HCT116 (cell line): ENCODE measurements at regions not wholly inside any gene's neighbourhood (a gene's known extent, or its start where the extent isn't known, plus 50 kb on each side); places are given as distances from the start of the nearest gene placed in this dataset.

ENCODE experiments used
- ATAC-seq: fragments of 200-7000 bp; cut with Tn5 transposase; 2 replicates; pipeline ENCODE4 v1.9.1; 2020; ENCODE audit warnings: mild to moderate bottlenecking, moderate library complexity
- BruUV-seq: library from RNA; stranded (reverse); fragments of 400-500 nt; replicated peaks from 2 replicates; lab custom pipeline; 2021; lab: Mats Ljungman, UMichigan
- CTCF ChIA-PET: fragments of 300-600 bp; sonication (Branson Sonifier 250); formaldehyde crosslinking; loops from one replicate; lab custom pipeline; 2021; ENCODE audit warnings: antibody characterized with exemption; lab: Charles Lee
- POLR2A ChIA-PET: fragments of 300-600, 350-600 bp; sonication (Branson Sonifier 250); formaldehyde crosslinking; loops from one replicate; lab custom pipeline; 2021; ENCODE audit warnings: antibody characterized with exemption; lab: Charles Lee
- RAD21 ChIA-PET, 2 experiments: fragments of 300-600 bp; sonication (Branson Sonifier 250); formaldehyde crosslinking; loops; one replicate each; lab custom pipeline; 2023; ENCODE audit warnings: low total read pairs in 2 of 2; ENCODE audit not compliant: uncharacterized antibody in 2 of 2, unreplicated experiment in 2 of 2, low non-redundant PET in 1 of 2; lab: Charles Lee
- DNase-seq: peaks from one replicate; pipeline ENCODE4 v3.0.0-alpha.2; 2010; ENCODE audit warnings: low read depth, low spot score
- H2AFZ ChIP-seq: fragments of 200-600 bp; shearing (Covaris generic), sonication (generic); 2 replicates; pipeline ENCODE4 v1.6.1; 2017; ENCODE audit warnings: low read depth, mixed run types, mixed read lengths, antibody characterized with exemption, low read length; ENCODE audit not compliant: poor library complexity, severe bottlenecking
- H3K27ac ChIP-seq: 2 replicates; pipeline ENCODE4 v1.5.1; 2012; ENCODE audit warnings: low read depth, low read length
- H3K27me3 ChIP-seq: fragments of 200-600 bp; sonication (generic); 2 replicates; pipeline ENCODE4 v1.6.1; 2016; ENCODE audit warnings: mixed run types, low read length, mixed read lengths; ENCODE audit not compliant: insufficient read depth
- H3K36me3 ChIP-seq, 2 experiments: fragments of 200-500 bp in 1 of 2; fragments of 200-600 bp in 1 of 2; sonication (Bioruptor generic) in 1 of 2; sonication (generic) in 1 of 2; 2 replicates each; pipeline versions ENCODE4 v1.5.1 to v1.6.1; 2014 to 2016; ENCODE audit warnings: low read length in 2 of 2, inconsistent platforms in 1 of 2, mixed read lengths in 1 of 2, mixed run types in 1 of 2; ENCODE audit not compliant: insufficient read depth in 2 of 2, control insufficient read depth in 1 of 2
- H3K4me1 ChIP-seq, 2 experiments: fragments of 200-600 bp in 1 of 2; sonication (generic) in 1 of 2; 2 replicates each; pipeline versions ENCODE4 v1.5.1 to v1.6.1; 2012 to 2017; ENCODE audit warnings: low read length in 2 of 2, inconsistent platforms in 1 of 2, mild to moderate bottlenecking in 1 of 2, mixed read lengths in 1 of 2, mixed run types in 1 of 2, moderate library complexity in 1 of 2; ENCODE audit not compliant: insufficient read depth in 2 of 2, control insufficient read depth in 1 of 2
- H3K4me2 ChIP-seq: fragments of 200-600 bp; sonication (generic); 2 replicates; pipeline ENCODE4 v1.6.1; 2017; ENCODE audit warnings: mixed run types, low read length, mixed read lengths
- H3K4me3 ChIP-seq, 2 experiments: fragments of 200-600 bp in 1 of 2; sonication (generic) in 1 of 2; replicated peaks in 1 of 2; 2 replicates each; pipeline ENCODE4 v1.5.1; 2011 to 2016; ENCODE audit warnings: low read length in 2 of 2, control low read depth in 1 of 2, low read depth in 1 of 2, mild to moderate bottlenecking in 1 of 2, mixed read lengths in 1 of 2, mixed run types in 1 of 2
- H3K79me2 ChIP-seq: fragments of 200-600 bp; sonication (generic); 2 replicates; pipeline ENCODE4 v1.6.1; 2017; ENCODE audit warnings: mild to moderate bottlenecking, mixed run types, low read length, moderate library complexity, mixed read lengths; ENCODE audit not compliant: insufficient read depth
- H3K9ac ChIP-seq: fragments of 200-600 bp; sonication (generic); 2 replicates; pipeline ENCODE4 v1.6.1; 2016; ENCODE audit warnings: low read length, mixed read lengths
- H3K9me2 ChIP-seq: fragments of 200-600 bp; sonication (generic), shearing (Covaris generic); 2 replicates; pipeline ENCODE4 v1.6.1; 2017; ENCODE audit warnings: mixed run types, mild to moderate bottlenecking, moderate library complexity; ENCODE audit not compliant: insufficient read depth
- H3K9me3 ChIP-seq, 2 experiments: fragments of 200-500 bp in 1 of 2; fragments of 200-600 bp in 1 of 2; sonication (Bioruptor generic) in 1 of 2; sonication (generic) in 1 of 2; 2 replicates each; pipeline ENCODE4 v1.6.1; 2014 to 2017; ENCODE audit warnings: low read length in 2 of 2, mixed read lengths in 2 of 2, inconsistent platforms in 1 of 2, low read depth in 1 of 2, mild to moderate bottlenecking in 1 of 2, mixed run types in 1 of 2, moderate library complexity in 1 of 2; ENCODE audit not compliant: control insufficient read depth in 1 of 2, insufficient read depth in 1 of 2
- H4K20me1 ChIP-seq: fragments of 200-600 bp; sonication (generic), shearing (Covaris generic); 2 replicates; pipeline ENCODE4 v1.6.1; 2017; ENCODE audit warnings: mixed run types, mild to moderate bottlenecking, moderate library complexity; ENCODE audit not compliant: insufficient read depth
- ATF3 ChIP-seq: IDR thresholded peaks from 2 replicates; pipeline ENCODE4 v1.6.1; 2012
- CBX3 ChIP-seq: IDR thresholded peaks from 2 replicates; pipeline ENCODE4 v1.6.1; 2012; ENCODE audit warnings: low read depth
- CEBPB ChIP-seq: IDR thresholded peaks from 2 replicates; pipeline ENCODE4 v1.6.1; 2012; ENCODE audit warnings: low read depth
- EGR1 ChIP-seq: IDR thresholded peaks from 2 replicates; pipeline ENCODE4 v1.6.1; 2012; ENCODE audit warnings: low read depth
- EZH2 ChIP-seq: fragments of 200-600 bp; sonication (generic); IDR thresholded peaks from 2 replicates; pipeline ENCODE4 v1.6.1; 2017; ENCODE audit warnings: antibody characterized with exemption, mixed run types
- FOSL1 ChIP-seq: IDR thresholded peaks from 2 replicates; pipeline ENCODE4 v1.6.1; 2012; ENCODE audit warnings: low read depth
- JUND ChIP-seq: IDR thresholded peaks from 2 replicates; pipeline ENCODE4 v1.6.1; 2012
- POLR2A ChIP-seq: IDR thresholded peaks from 2 replicates; pipeline ENCODE4 v1.7.0; 2011; ENCODE audit warnings: borderline replicate concordance; ENCODE audit not compliant: insufficient read depth, insufficient read length; ENCODE audit errors: extremely low read depth
- POLR2AphosphoS5 ChIP-seq: IDR thresholded peaks from 2 replicates; pipeline ENCODE4 v1.6.1; 2011; ENCODE audit warnings: mild to moderate bottlenecking, low read depth, low read length, moderate library complexity
- REST ChIP-seq: IDR thresholded peaks from 2 replicates; pipeline ENCODE4 v1.6.1; 2012; ENCODE audit warnings: low read depth
- SIN3A ChIP-seq: IDR thresholded peaks from 2 replicates; pipeline ENCODE4 v1.6.1; 2012; ENCODE audit warnings: low read depth
- SP1 ChIP-seq: IDR thresholded peaks from 2 replicates; pipeline ENCODE4 v1.6.1; 2012; ENCODE audit warnings: low read depth
- SRF ChIP-seq: IDR thresholded peaks from 2 replicates; pipeline ENCODE4 v1.6.1; 2012; ENCODE audit warnings: low read depth
- TCF7L2 ChIP-seq: IDR thresholded peaks from 2 replicates; pipeline ENCODE4 v1.7.0; 2011; ENCODE audit warnings: borderline replicate concordance, inconsistent platforms; ENCODE audit not compliant: insufficient read depth, insufficient read length; ENCODE audit errors: extremely low read depth
- YY1 ChIP-seq: IDR thresholded peaks from 2 replicates; pipeline ENCODE4 v1.6.1; 2011; ENCODE audit warnings: low read length, low read depth, moderate library complexity, mild to moderate bottlenecking; ENCODE audit not compliant: insufficient replicate concordance; ENCODE audit errors: extremely low read depth
- ZBTB33 ChIP-seq: IDR thresholded peaks from 2 replicates; pipeline ENCODE4 v1.6.1; 2011; ENCODE audit warnings: mild to moderate bottlenecking, low read length, moderate library complexity; ENCODE audit not compliant: insufficient replicate concordance; ENCODE audit errors: extremely low read depth
- ZFX ChIP-seq: fragments of 450-650 bp; IDR thresholded peaks from 2 replicates; pipeline ENCODE4 v1.6.1; 2017
- intact Hi-C: fragments of 100-400 bp; cut with micrococcal nuclease; formaldehyde crosslinking; loops from 2 replicates; pipeline ENCODE4 v1.10.0; 2022
- TF ChIP-seq, protein P1 (sequence below): IDR thresholded peaks from 2 replicates; pipeline ENCODE4 v1.6.1; 2012

DNA sequence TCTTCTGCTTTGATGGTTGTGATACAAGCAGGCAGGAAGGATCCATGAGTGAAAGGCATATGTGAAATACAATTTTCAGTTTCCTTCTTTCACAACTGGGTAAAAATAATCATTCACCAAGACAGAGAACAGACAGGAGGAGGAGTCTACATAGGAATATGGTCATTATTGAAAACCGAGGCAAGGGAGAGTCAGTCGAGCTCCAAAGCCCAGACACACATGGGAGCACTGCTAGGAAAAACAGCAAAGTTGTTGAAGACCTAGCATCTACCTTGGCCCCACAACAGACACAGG, 260.6 kb downstream of the ERMARD start:
- Histone ChIP-seq H3K9ac (no peak overlapping the region), H3K4me3 (no peak overlapping the region), H3K4me1 (no peaks in the 10 kb centered on the region), H3K79me2 (no peaks in the 10 kb centered on the region), H3K36me3 (no peaks in the 10 kb centered on the region), H3K9me3 (0 out of 4 replicates have a peak, but pooled peaks cover 0 to 3% of the 10 kb centered on the region in 2 experiments), H3K27me3 (peaks cover 37% of the 10 kb centered on the region), H3K27ac (no peak overlapping the region), H2AFZ (no peak overlapping the region), H4K20me1 (no peaks in the 10 kb centered on the region), H3K4me2 (no peak overlapping the region), H3K9me2 (no peaks in the 10 kb centered on the region)
- TF ChIP-seq EGR1 (no peak), POLR2AphosphoS5 (no peak), CBX3 (no peak), POLR2A (no peak), JUND (no peak), FOSL1 (no peak), SIN3A (no peak), ZBTB33 (no peak), CEBPB (no peak), ATF3 (no peak), REST (no peak), ZFX (no peak), TCF7L2 (no peak), EZH2 (no peak), YY1 (no peak), SRF (no peak), SP1 (no peak)
- TF ChIP-seq, protein P1, sequence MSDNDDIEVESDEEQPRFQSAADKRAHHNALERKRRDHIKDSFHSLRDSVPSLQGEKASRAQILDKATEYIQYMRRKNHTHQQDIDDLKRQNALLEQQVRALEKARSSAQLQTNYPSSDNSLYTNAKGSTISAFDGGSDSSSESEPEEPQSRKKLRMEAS: no peak
- ATAC-seq (no peak), DNase-seq (no peak)
- ChIA-PET RAD21 (no interaction called here), POLR2A (no interaction called here), CTCF (no interaction called here)
- intact Hi-C loops: no loop called here
- BruUV-seq: no TSS peak
